HG02852 (cell line): ENCODE measurements at regions not wholly inside any gene's neighbourhood (a gene's known extent, or its start where the extent isn't known, plus 50 kb on each side); places are given as distances from the start of the nearest gene placed in this dataset.

ENCODE experiments used
- ATAC-seq: cut with Tn5 transposase; IDR thresholded peaks from one replicate; pipeline ENCODE4 v1.9.1; 2021; ENCODE audit warnings: mild to moderate bottlenecking, moderate library complexity; ENCODE audit not compliant: unreplicated experiment

DNA sequence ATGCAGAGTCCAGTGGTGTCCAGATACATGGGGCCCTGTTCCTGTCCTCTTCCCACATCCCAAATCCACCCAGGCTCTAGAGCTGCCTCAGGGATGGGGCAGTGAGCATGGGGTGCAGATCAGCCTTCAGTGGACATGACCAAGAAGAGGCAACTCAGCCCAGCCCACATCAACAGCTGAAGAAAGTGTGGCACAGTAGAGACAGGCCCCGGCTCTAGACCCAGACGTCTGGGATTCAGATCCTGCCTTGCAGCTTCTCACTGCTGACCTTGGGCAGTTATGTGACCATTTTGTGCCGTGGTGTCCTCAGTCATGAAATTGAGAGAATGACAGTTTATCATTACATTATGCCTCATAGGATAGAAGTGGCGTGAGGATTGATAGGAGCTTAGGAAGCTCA, 54.6 kb upstream of the CST7 start:
- ATAC-seq, result no peak

DNA sequence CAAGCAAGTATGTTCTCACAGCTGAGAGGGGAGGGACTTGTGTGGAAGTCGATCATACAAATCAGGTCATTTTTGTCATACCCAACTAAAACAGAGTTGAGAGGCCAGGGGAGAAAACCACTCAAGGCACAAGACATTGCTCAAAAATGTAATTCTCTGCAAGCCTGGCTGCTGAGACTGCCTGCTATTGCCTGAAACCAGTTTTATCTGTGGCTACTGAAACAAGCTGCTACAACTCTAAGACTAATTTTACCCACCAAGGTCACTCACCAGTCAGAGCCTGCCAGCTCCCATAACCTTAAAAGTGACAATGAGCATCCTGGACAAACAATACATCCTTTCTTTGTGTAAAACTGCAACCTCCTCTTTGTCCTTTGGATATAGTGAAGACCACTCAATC, 54.1 kb upstream of the CST7 start:
- no peak for ATAC-seq

DNA sequence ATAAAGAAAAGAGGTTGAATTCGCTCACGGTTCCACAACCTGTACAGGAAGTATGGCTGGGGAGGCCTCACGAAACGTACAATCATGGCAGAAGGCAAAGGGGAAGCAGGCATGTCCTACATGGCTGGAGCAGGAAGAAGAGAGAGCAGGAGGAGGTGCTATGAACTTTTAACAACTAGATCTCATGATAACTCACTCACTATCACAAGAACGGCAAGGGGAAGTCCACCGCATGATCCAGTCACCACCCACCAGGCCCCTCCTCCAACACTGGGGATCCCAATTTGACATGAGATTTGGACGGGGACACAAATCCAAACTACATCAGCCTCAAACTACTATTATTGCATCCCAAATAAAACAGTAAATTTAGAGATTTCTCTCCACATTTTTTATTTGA, 53.6 kb upstream of the CST7 start:
- ATAC-seq, result no peak

DNA sequence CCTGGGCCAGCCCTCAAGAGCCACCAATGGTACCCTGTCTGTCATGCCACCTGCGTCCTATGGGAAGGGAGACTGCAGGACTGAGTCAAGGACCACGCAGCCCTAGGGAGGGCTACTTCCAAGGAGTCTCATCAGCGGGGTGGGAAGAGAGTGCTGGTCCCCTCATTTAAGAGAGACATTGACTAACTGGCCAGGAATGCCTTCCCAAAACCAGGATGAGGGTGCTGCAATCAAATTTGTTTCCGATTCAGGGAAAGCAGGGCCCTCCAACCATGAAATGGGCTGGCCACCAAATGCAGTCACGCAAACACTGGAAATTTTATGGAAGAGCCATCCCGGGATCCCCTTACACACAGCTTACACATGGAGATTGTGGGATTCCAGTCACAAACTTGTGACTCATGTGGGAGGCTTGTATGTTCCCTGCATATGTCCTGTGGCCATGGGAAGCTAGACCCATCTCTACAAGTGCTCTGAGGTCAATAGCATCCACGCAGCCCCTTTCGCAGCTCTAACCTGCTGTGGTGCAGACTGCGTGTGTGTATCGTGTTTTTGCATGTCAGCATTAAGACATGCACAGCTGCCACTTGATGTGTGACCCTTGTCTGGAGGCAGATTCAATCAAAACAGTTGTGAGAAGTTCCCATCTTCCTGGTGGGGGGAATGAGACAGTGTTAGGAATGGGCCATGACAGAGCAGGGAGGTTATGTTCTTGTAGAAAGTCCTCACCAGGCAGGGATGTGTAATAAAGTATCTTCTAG, 53.0 kb upstream of the CST7 start:
- ATAC-seq, result no peak

DNA sequence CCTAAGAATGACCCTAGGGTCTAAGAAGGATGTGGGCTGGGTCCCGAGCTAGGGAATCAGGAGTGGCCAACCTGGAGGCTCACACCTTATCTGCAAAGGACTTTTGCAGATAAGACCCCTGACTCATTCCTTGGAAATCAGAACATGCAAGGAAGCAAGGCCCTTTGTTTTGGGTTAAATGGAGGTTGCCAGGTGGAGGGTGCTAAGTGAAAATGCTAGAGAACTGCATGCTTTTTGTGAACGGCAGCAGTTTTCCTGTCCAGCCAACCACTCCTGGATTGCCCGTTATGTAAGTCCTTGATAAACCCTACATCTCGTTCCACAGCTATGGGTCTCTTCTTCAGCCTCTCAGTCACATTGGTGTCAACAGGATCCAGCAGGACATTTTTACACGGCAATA, 52.1 kb upstream of the CST7 start:
- ATAC-seq, result no peak

DNA sequence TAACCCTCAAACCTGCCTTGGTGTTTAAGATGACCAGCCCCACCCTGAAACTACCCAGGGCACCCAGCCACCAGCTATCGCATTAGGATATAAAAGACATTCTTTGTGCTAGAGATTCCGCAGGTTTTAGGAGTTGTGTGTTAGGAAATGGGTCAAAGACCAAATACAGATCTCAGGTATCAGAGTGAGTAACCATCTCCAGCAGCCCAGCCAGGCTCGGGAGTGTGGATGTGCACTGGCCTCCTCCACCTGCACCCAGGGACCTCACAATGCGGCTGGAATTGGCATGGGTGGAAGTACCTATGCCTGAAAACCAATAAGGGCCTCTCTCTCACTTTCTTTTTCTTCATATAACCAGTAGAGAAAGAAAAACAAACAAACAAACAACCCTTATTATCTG, 51.1 kb upstream of the CST7 start:
- ATAC-seq, result no peak

DNA sequence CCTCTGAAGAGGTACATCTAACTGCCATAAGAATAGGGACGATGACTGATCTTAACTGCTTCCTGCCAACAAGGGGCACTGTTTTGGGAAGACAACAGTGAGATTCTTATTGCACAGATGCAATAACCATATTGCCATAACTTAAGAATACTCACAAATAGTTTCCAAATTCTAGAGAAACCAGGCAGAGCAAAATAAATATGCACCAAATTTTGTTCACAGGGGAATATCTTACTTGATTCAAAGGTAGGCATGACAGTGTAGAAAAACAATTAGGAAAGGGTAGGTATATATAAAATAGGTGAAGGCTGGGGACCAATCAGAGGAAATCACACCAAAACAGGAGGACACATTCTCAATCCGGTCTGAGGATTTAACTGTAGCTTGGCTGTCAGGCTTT, 49.9 kb upstream of the CST7 start:
- no peak for ATAC-seq
